Heart right ventricle (tissue), 16 donors: ENCODE measurements at regions not wholly inside any gene's neighbourhood (a gene's known extent, or its start where the extent isn't known, plus 50 kb on each side); places are given as distances from the start of the nearest gene placed in this dataset.

Experiments
- ATAC-seq, 8 donors: fragments of 200-7000 bp; cut with Tn5 transposase; one replicate each; pipeline ENCODE4 v1.9.1; 2020; ENCODE audit warnings: mild to moderate bottlenecking in 8 of 8, moderate library complexity in 8 of 8, moderate number of reproducible peaks in 1 of 8
- DNase-seq, 2 donors: peaks; one replicate each; pipeline ENCODE4 v3.0.0-alpha.2; 2020
- H3K27ac ChIP-seq, 10 donors: fragments of 200-600 bp; sonication (generic) in 2 of 10; one replicate each; pipeline versions ENCODE4 v1.5.0 to v1.8.0; 2020 to 2022; ENCODE audit warnings: mild to moderate bottlenecking in 3 of 10
- H3K27me3 ChIP-seq, 7 donors: fragments of 200-600 bp; one replicate each; pipeline ENCODE4 v1.8.0; 2021 to 2022; ENCODE audit warnings: mild to moderate bottlenecking in 2 of 7
- H3K36me3 ChIP-seq, 9 donors: fragments of 200-600 bp; sonication (generic) in 1 of 9; one replicate each; pipeline versions ENCODE4 v1.5.0 to v1.8.0; 2020 to 2022; ENCODE audit warnings: mild to moderate bottlenecking in 2 of 9
- H3K4me1 ChIP-seq, 9 donors: fragments of 200-600 bp; sonication (generic) in 1 of 9; one replicate each; pipeline versions ENCODE4 v1.5.0 to v1.8.0; 2020 to 2022; ENCODE audit warnings: mild to moderate bottlenecking in 4 of 9
- H3K4me3 ChIP-seq, 10 donors: fragments of 200-600 bp; sonication (generic) in 2 of 10; one replicate each; pipeline versions ENCODE4 v1.5.0 to v1.8.0; 2020 to 2022; ENCODE audit warnings: mild to moderate bottlenecking in 7 of 10, moderate library complexity in 2 of 10
- H3K9me3 ChIP-seq, 11 donors: fragments of 200-600 bp in 10 of 11; sonication (generic) in 2 of 11; one replicate each; pipeline versions ENCODE4 v1.5.0 to v1.8.0; 2013 to 2022; ENCODE audit warnings: mild to moderate bottlenecking in 2 of 11, control low read depth in 1 of 11, moderate library complexity in 1 of 11
- WGBS, 2 donors: extraction: QIAGEN DNeasy Blood & Tissue Kit; methylation state at CpG; one replicate each; pipeline ENCODE4 v1.1.7; 2013; ENCODE audit warnings: inconsistent platforms in 1 of 2; 5-methylcytosine and 5-hydroxymethylcytosine counted together
- intact Hi-C, 10 donors: fragments of 100-400 bp; cut with DNase I; formaldehyde crosslinking; loops; one replicate each; pipeline versions ENCODE4 v1.11.1 to v1.14.2; 2022
- TF ChIP-seq, protein P1 (sequence below), 9 donors: fragments of 200-600 bp; sonication (generic) in 2 of 9; IDR thresholded peaks; one replicate each; pipeline versions ENCODE4 v1.5.0 to v1.8.0; 2021 to 2022; ENCODE audit warnings: antibody characterized with exemption in 9 of 9, mild to moderate bottlenecking in 5 of 9, moderate library complexity in 1 of 9
- donor health status: Arrhythmogenic right ventricular cardiomyopathy.
- donor health status: ischemic (EF 13 %, LVEDD 7.1; RV severe dilation, severe dysfunction).
- donor health status: healthy with polysubstance abuse.
- donor health status: DM: no; HTN: yes; CAD: no.
- donor health status: DM: no; HTN: no; CAD: no.
- donor health status: ischemic (EF 25% LVEDD 6.9; RV normal size, moderate dysfunction).
- donor health status: ischemic (EF 25% LVEDD 5.7; RV mildly dilated, moderate dysfunction).
- donor health status: healthy.
- donor health status: DM: yes; HTN: yes; CAD: no.
- donor health status: Ischemic cardiomyopathy.
- donor health status: ischemic (EF 35%, LVEDD 5.7; RV mildly dilated, moderate dysfunction).
- donor health status: nonischemic (EF 11% LVEDD 7.7; RV severe dilation, severe dysfunction).
- donor health status: DM: yes; HTN: yes; CAD: no.
- donor health status: PGD.
- donor health status: ischemic (EF 29% LVEDD 5.4; RV normal size, mild dysfunction).
- donor health status: nonischemic (EF 23%, LVEDD 6.1; RV moderate dilation, normal function).

- TF ChIP-seq, protein P1, sequence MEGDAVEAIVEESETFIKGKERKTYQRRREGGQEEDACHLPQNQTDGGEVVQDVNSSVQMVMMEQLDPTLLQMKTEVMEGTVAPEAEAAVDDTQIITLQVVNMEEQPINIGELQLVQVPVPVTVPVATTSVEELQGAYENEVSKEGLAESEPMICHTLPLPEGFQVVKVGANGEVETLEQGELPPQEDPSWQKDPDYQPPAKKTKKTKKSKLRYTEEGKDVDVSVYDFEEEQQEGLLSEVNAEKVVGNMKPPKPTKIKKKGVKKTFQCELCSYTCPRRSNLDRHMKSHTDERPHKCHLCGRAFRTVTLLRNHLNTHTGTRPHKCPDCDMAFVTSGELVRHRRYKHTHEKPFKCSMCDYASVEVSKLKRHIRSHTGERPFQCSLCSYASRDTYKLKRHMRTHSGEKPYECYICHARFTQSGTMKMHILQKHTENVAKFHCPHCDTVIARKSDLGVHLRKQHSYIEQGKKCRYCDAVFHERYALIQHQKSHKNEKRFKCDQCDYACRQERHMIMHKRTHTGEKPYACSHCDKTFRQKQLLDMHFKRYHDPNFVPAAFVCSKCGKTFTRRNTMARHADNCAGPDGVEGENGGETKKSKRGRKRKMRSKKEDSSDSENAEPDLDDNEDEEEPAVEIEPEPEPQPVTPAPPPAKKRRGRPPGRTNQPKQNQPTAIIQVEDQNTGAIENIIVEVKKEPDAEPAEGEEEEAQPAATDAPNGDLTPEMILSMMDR (IDR thresholded peaks at IDR 0.05): no peak
- no peaks in the 10 kb centered on the region for H3K4me1 ChIP-seq
- ATAC-seq (no peak), DNase-seq (no peak)
- 40 to 58% methylated on average over 1 of the region's 1 CpG for WGBS, 2 donors
- H3K4me3 ChIP-seq: no peak overlapping the region
- peaks cover 0 to 6% (median 0%) of the 10 kb centered on the region in 7 donors for H3K27me3 ChIP-seq
- no peaks in the 10 kb centered on the region for H3K36me3 ChIP-seq
- intact Hi-C loops: no loop called here
- no peak overlapping the region for H3K27ac ChIP-seq
- no peaks in the 10 kb centered on the region for H3K9me3 ChIP-seq
Measured at GRCh38 chr1:181992072-181992471, 69.4 kb downstream of the ZNF648 start.

DNA sequence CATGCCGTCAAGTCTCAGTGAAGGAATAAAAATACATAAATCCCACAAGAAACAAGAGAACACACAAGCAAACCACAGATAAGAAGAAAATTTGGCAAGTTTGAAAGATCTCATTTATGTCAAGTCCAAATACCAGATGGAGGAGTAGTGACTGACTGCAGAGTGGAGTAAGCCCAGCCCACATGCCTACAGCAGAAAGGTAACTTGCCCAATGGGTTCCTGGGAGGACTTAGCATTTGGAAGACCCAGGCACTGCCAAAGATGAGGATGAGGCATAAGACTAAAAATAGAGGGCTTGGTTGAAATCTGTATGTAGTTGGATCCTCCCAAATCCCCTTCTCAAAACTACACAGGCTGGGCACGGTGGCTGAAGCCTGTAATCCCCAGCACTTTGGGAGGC is 70.8 kb downstream of the ZNF648 start:
- Histone ChIP-seq H3K4me1 (peaks cover 0 to 3% (median 0%) of the 10 kb centered on the region in 9 donors), H3K36me3 (no peaks in the 10 kb centered on the region), H3K27ac (no peak overlapping the region), H3K9me3 (no peaks in the 10 kb centered on the region), H3K4me3 (no peak overlapping the region), H3K27me3 (peaks cover 0 to 10% (median 2%) of the 10 kb centered on the region in 7 donors)
- intact Hi-C loops: no loop called here
- TF ChIP-seq, protein P1 (IDR thresholded peaks at IDR 0.05): no peak
- DNase-seq (no peak), ATAC-seq (no peak)
- WGBS, 2 donors: 77 to 82% methylated on average over 2 of the region's 2 CpGs

DNA sequence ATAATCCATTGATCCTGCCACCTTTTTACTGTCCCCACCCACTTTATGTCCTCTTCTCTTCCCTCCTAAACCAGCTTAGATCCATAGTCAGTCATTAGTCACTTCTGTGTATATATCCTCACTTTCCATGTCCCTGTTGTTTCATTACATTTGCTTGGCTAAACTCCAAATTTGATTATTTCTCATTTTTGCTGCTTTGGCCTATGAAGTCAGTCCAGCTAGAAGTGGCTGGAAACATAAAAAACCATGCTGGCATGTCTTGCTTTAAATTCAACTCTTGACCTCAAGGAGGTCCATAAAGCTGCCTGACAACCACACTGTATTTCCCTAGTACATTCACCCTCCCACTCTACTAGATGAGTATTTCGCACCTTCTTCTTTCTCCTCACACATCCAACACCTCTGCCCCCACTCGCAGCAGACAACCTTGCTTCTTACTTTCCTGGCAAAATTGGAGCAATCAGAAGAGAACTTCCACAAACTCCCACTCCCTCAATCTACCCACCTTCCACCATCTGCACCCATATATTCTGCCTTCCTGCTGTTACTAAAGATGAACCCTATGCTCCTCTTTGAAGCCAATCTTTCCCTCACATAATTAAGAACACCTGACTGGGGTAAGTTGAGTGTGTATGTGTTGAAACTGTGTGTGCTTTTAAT is 72.1 kb downstream of the ZNF648 start:
- no peaks in the 10 kb centered on the region for H3K9me3 ChIP-seq
- ATAC-seq (no peak), DNase-seq (no peak)
- TF ChIP-seq, protein P1 (IDR thresholded peaks at IDR 0.05): no peak
- H3K27ac ChIP-seq: no peak overlapping the region
- intact Hi-C loops: no loop called here
- H3K4me3 ChIP-seq: no peak overlapping the region
- WGBS, 2 donors: 84 to 86% methylated on average over 2 of the region's 2 CpGs
- H3K4me1 ChIP-seq: peaks cover 0 to 3% (median 0%) of the 10 kb centered on the region in 9 donors
- no peaks in the 10 kb centered on the region for H3K36me3 ChIP-seq
- peaks cover 0 to 16% (median 5%) of the 10 kb centered on the region in 7 donors for H3K27me3 ChIP-seq

- TF ChIP-seq, protein P1 (IDR thresholded peaks at IDR 0.05): no peak
- peaks cover 0 to 3% (median 0%) of the 10 kb centered on the region in 9 donors for H3K4me1 ChIP-seq
- no peaks in the 10 kb centered on the region for H3K36me3 ChIP-seq
- H3K27ac ChIP-seq: no peak overlapping the region
- ATAC-seq: no peak
- peaks cover 0 to 16% (median 5%) of the 10 kb centered on the region in 7 donors for H3K27me3 ChIP-seq
- H3K9me3 ChIP-seq: no peaks in the 10 kb centered on the region
- DNase-seq: no peak
- H3K4me3 ChIP-seq: no peak overlapping the region
- 76 to 77% methylated on average over 2 of the region's 2 CpGs for WGBS, 2 donors
- intact Hi-C loops: no loop called here
Measured at GRCh38 chr1:181987996-181988395, 73.5 kb downstream of the ZNF648 start.
